ENCODE measurements at regions not wholly inside any gene's neighbourhood (a gene's known extent, or its start where the extent isn't known, plus 50 kb on each side); places are given as distances from the start of the nearest gene placed in this dataset.

GRCh38 chr13:40439928-40440327 is 226.5 kb downstream of the FOXO1 start:
- no peak for FAIRE-seq

GRCh38 chr13:40440990-40441820 is 225.2 kb downstream of the FOXO1 start:
- FAIRE-seq: no peak

DNA sequence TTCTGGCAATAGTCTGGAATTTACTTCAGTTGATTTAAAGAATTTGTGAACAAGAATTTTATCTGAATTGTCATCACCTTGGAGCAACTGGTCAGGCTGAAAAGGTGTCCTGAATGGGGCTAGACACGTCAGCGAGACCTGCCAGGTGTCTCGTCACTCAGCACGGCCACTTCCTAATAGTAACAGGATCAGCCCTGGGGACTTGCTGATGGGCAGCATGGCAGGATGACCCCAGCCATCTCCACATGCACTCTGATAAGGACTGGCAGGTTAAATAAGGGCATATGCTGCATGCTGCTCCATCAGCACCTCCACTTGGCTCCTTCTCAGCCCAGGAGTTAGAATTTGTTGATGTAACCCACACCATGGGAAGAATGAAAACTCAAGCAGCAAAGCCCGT is 224.2 kb downstream of the FOXO1 start:
- no peak for FAIRE-seq

- no peak for FAIRE-seq
Measured at GRCh38 chr13:40442826-40443225, 223.6 kb downstream of the FOXO1 start.

DNA sequence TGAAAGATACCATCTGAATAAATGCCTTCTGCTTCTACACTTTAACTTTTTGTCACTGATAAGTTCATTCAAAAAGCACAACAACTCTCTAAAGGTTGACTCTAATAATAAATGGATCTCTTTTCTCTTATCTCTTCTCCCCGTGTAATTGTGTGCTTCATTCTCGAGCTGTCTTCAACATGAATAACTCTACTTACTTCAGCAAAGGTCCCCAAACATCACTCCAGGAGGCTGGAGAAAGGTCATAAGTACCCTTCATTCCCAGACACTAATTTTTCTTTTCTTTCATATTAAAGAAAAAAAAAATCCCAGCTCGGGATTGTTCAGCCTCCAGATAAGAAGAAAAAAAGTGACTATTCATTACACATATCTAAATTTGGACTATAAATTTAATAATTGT is 222.2 kb downstream of the FOXO1 start:
- no peak for FAIRE-seq

- no peak for FAIRE-seq
Measured at GRCh38 chr13:40445557-40445990, 220.9 kb downstream of the FOXO1 start.

- no peak for FAIRE-seq
Measured at GRCh38 chr13:40446365-40446764, 220.1 kb downstream of the FOXO1 start.

- FAIRE-seq: no peak
Measured at GRCh38 chr13:40447857-40448256, 218.6 kb downstream of the FOXO1 start.

DNA sequence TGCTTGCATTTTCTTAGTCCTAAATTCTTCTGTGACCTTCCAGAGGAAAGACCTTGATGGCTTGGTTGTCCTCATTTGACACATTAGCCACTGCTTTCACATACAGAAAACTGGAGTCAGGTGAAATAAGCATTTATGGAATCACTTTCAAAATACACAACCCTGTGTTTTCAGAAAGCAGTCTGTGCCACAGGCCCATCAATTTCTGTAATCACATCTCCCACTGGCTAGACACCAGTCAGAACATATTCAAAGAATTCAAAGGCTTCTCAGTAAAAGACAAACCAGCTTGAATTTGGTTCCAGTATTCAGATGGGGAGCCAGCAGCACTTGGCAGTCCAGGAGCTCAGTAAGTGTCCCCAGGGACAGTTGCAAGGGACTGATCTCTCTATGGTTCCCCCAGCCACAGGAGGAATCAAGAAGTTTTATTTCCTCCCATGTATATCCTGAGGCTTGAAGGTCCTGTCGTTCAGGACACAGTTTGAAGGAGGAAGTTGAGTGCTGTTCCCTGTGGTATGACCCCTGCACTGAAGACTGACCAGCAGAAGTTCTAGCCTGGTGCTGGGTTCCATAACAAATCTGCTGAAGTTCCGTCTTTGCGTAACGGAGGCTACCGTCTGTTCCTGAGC is 214.3 kb downstream of the FOXO1 start:
- FAIRE-seq: no peak

DNA sequence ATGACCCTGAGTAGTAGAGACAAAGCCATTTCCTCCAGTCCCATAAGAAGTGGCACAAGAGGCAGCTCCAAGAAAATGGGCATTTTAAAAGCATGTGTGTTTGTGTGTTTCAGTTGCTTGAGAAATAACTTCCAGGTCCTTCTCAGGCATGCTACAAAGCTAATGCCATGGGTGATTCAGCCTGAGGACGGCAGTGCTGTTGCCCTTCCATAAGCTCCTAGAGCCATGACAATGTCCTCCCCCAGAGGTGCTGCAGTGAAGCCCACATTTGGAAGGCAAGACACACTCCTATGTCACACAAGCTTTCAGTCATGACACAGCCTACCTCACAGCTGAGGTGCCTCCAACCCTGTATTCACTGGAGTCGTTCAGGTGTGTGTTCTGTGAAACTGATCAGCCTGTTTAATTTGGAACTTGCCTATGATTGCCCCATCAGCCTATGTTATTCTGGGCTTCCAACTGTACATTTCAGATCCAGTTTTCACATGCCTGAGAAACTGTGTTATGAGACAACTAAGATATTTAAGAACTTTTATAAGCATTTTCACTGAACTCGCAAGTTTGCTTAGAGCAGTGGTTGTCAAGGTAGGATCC is 213.6 kb downstream of the FOXO1 start:
- no peak for FAIRE-seq

DNA sequence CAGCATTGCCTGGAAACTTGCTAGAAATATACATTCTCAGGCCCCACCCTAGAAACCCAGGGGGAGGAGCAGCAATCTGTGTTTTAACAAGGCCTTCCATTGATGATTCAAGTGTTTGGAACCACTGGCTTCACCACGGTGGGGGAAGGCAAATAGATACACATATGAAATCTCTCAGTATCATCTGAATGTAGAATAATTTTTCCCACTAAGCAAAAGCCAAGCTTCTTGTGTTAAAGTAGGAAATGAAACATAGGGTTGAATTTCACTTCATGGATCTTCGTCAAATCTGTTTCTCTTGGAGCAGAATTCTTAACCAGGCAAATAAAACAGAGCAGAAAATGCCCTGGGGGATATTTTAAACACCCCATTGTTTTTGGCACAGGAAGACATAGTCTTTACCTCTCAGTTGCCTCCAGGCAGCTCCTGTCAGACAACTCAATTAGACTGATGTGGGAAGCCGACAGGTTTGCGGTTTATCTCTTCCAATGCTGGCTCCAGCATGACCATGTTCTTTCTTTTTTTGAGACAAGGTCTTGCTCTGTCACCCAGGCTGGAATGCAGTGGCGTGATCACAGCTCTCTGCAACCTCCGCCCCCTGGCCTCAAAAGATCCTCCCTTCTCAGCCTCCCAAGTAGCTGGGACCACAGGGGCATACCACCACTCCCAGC is 213.0 kb downstream of the FOXO1 start:
- no peak for FAIRE-seq

DNA sequence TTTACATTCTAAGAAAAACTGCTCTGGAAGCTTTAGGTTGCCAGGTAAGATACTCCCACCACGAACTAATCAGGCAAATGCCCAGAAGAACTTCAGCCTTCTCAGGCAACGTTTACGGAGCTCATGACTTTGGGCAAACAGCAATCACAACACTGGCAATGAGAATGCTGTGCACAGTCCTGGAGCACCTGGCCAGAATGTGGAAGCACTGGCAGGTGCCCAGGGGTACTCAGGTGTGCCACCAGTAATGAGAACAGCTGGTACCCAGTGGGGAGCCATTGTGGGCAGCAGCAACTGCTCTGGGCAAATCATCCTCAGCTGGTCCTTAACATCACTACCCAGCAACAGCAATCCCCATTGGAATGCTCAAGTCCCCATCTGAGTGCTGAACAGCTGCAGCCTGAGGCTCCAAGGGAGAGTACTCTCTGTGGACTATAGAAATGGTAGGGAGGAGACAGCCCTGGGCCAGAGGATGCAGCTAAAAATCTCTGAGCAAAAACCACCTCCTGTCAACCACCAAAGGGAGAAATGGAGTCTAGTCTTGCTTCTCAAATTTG is 210.0 kb downstream of the FOXO1 start:
- FAIRE-seq: no peak

DNA sequence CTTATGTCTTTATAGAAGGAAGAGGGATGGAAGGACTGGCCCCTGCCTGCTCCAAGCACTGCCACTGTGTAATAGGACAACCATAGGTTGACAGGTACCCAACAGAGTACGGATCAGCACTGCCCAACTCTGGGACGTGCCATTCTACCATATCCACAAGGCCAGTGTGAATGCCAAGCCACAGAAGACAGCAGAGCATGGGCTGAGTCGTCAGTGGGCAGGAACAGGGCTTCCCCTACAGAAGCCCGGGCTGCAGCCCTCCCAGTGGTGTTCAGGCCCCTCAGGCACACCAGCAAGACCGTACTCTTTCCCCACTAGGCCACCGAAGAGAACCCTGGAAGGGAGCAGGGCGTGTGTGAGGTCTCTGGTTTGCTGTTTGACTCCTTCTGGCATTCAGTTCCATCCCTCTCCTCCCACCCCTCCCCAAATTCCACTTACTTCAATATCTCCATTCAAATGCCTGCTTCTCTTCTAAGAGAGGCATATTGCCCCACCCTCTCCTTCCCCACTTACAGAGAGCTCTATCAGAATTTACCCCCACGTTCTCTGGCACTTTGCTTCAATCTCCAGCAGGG is 209.4 kb downstream of the FOXO1 start:
- FAIRE-seq: no peak

DNA sequence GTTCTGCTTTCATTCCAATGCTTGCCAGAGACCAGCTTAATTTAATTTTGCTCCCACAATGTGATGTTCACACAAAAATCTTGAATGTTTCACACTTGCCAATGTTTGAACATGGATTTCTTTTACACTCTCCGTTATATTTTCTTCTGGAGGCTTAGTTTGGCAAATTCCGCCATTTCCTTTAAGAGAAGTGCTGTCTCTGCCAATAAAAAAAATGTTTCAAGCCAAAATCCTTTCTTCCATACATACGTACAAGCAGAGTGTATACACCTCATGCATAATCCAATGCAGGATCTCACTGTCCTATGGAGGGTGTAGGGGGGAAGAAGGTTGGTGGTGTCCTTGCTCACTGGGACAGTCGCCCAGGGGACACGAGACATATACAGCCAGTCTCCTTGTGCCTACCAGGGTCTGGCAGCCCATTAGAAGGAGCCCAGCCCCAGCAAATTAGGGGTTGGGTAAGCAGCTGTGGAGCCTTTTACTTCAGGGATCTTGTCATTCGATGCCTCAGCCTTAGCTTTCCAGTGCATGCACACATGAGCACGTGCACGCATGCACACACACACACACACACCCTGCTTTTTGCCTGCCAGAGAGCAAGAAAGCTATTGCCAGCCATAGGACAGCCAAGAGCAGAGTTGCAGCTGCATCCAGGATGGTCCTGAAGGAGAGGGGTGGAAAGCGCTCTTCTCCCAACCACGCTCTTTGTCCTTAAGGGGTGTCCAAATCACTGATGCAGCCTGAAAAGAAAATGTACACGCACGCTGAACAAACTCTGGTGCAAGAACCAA is 208.3 kb downstream of the FOXO1 start:
- FAIRE-seq: no peak

DNA sequence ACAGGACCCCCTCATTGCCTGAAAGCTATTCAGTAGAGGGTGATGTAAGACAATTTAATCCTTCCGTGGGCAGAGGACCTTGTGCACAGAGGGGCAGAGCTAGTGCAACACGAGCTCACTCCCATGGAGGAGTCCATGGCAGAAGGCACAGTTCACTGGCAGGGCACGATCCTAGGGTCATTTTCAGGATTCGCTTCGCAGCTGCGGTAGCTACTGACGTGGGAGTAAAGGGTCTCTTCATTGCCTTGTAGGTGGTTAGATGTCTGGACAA is 207.8 kb downstream of the FOXO1 start:
- FAIRE-seq: no peak

- no peak for FAIRE-seq
Measured at GRCh38 chr13:40460116-40460515, 206.3 kb downstream of the FOXO1 start.

DNA sequence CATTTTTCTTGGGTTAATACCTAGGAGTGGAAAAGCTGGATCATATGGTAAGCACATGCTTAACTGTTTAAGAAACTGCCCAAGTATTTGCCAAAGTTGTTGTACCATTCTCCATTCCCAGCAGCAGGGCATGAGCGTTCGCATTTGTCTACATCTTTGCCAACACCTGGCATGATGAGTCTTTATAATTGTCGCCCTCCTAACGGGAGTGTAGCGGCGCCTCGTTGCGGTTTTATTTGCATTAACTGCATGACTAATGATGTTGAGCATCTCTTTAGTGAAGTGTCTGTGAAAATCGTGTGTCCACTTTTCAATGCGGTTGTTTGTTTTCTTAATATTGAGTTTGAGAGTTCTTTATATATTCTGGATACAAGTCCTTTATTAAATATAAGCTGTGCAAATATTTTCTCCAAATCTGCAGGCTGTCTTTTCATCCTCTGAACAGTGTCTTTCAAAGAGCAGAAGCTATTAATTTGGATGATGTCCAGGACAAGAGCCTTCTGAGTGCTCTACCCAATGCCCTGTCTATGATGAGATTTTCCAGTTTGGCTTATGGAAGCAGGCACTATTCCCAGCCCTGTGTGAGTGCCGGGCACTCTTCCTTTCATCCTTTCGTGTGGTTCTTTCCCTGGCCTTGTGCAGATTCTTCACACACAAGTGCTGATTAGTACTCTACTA is 202.0 kb downstream of the FOXO1 start:
- FAIRE-seq: no peak

GRCh38 chr13:40465015-40465390 is 201.4 kb downstream of the FOXO1 start:
- no peak for FAIRE-seq

- no peak for FAIRE-seq
Measured at GRCh38 chr13:40466272-40466671, 200.2 kb downstream of the FOXO1 start.

DNA sequence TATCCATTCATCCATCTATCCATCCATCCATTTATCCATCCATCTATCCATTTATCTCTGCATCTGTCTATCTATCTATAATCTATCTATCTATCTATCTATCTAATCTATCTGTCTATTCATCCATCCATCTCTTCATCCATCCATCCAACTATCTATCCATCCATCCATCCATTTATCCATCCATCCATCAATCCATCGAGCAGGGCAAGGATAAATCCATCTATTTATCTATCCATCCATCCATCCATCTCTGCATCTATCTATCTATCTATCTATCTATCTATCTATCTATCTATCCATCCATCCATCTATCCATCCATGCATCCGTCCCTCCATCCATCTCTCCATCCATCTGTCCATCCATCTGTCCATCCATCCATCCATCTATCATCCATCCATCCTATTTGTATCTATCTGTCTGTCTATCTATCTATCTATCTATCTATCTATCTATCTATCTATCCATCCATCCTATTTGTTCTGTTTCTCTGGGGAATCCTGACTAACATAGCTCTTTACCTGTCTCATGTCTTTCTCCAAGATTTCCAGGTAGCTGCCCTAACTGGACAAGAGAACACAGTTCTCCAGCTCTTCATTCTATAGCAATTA is 198.1 kb downstream of the FOXO1 start:
- FAIRE-seq: no peak

GRCh38 chr13:40469581-40470310 is 196.7 kb downstream of the FOXO1 start:
- FAIRE-seq: no peak
